ENCODE measurements at regions not wholly inside any gene's neighbourhood (a gene's known extent, or its start where the extent isn't known, plus 50 kb on each side); places are given as distances from the start of the nearest gene placed in this dataset.
"Not testable (repeated sequence)": the region's sequence is repeated elsewhere in the genome, so short reads cannot be mapped to it uniquely, and the experiment has no call there.

DNA sequence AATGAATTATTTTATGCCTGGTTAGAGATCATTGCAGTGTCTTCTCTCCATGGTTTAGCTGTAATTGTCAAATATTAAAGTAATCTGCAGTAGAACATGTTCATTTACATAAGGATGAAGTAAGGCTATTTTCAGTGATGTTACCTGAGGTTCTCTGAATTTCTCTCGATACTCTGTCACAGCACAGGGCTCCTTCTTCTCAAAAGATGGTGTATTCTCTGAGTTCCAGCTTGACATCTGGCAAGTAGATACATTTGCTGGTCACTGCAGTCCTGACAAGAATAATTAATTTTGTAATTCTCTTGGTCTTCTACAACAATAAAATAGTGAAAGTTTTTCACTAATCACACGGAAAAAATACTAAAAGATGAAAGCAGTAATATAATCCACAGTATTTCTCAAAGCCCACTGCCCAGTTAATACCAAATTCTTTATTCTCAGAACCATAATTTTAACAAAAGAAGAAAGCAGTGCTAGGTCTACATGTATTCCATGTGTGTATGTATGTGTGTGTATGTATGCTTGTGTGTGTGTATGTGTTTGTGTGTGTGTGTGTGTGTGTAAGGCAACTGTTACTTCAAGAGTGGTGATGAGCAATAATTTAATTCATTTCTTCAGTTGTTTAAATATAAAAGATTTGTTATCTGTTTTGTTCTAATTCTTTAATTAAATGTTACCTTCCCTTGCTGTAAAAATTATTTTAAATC, 1165.5 kb upstream of the SLC39A10 start:
- FAIRE-seq (no peak), DNase-seq (ENCODE audit: insufficient read length) (no peak)
- TF ChIP-seq POLR2A (IDR thresholded peaks at IDR 0.05; ENCODE audit: low read depth, low read length) (no peak), POLR2AphosphoS5 (IDR thresholded peaks at IDR 0.05; ENCODE audit: low read depth, low read length) (no peak), TAF1 (IDR thresholded peaks at IDR 0.05; ENCODE audit: borderline replicate concordance, low read depth, low read length) (no peak)

DNA sequence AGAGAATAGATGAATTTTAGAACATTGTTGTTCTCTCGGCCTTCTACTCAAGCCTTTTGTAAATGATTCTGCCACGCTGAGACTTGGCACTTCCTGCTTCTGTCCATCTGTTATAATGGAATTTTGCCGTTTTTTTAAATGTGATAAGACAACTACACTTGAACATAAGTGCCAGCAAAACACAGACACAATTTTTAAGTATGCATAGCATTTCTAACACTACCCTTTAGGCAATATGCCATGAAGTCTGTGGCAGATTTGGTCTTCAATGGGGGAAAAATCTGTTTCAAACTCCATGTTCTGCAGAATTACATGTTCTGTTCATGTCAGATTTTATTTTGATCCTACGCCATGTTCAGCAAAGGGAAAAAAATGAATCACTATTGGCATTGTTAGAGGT, 1170.7 kb upstream of the SLC39A10 start:
- FAIRE-seq (no peak), DNase-seq (ENCODE audit: insufficient read length) (no peak)
- TF ChIP-seq POLR2A (IDR thresholded peaks at IDR 0.05; ENCODE audit: low read depth, low read length) (no peak), TAF1 (IDR thresholded peaks at IDR 0.05; ENCODE audit: borderline replicate concordance, low read depth, low read length) (no peak), POLR2AphosphoS5 (IDR thresholded peaks at IDR 0.05; ENCODE audit: low read depth, low read length) (no peak)

- DNase-seq (ENCODE audit: insufficient read length) (no peak), FAIRE-seq (no peak)
- no peak for TF ChIP-seq POLR2A (IDR thresholded peaks at IDR 0.05; ENCODE audit: low read depth, low read length)
- no peak for TF ChIP-seq TAF1 (IDR thresholded peaks at IDR 0.05; ENCODE audit: borderline replicate concordance, low read depth, low read length)
- no peak for TF ChIP-seq POLR2AphosphoS5 (IDR thresholded peaks at IDR 0.05; ENCODE audit: low read depth, low read length)
These were observed 1174.0 kb upstream of the SLC39A10 start for GRCh38 chr2:194483041-194483440.

DNA sequence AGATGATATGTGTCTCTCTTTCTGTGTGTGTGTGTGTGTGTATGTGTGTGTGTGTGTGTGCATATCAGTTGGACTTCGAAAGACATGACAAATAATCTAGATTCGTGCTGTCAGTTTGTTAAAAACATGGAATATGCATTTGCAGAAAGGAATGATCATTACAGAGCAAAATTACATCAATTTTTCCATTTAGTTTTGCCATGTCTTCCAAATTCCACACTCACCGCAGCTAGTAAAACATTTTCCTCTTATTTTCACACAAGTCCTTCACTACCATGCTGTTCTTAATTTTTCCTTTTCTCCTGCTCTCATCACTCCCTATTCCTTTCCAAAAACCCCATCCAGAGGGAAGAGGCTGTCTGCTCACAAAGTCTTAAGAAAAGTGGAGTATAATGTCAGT, 1191.4 kb upstream of the SLC39A10 start:
- DNase-seq (ENCODE audit: insufficient read length): no peak
- FAIRE-seq: no peak
- TF ChIP-seq POLR2A (IDR thresholded peaks at IDR 0.05; ENCODE audit: low read depth, low read length) (no peak), TAF1 (IDR thresholded peaks at IDR 0.05; ENCODE audit: borderline replicate concordance, low read depth, low read length) (no peak), POLR2AphosphoS5 (IDR thresholded peaks at IDR 0.05; ENCODE audit: low read depth, low read length) (no peak)

- DNase-seq (ENCODE audit: insufficient read length): no peak
- TF ChIP-seq POLR2A (IDR thresholded peaks at IDR 0.05; ENCODE audit: low read depth, low read length) (no peak), TAF1 (IDR thresholded peaks at IDR 0.05; ENCODE audit: borderline replicate concordance, low read depth, low read length) (no peak), POLR2AphosphoS5 (IDR thresholded peaks at IDR 0.05; ENCODE audit: low read depth, low read length) (no peak)
- peak; percentile 53 for FAIRE-seq
These were observed 1191.9 kb upstream of the SLC39A10 start for GRCh38 chr2:194464964-194465638.

- not testable (repeated sequence) for FAIRE-seq; DNase-seq (ENCODE audit: insufficient read length)
These were observed 1194.1 kb upstream of the SLC39A10 start for GRCh38 chr2:194462883-194463282.

DNA sequence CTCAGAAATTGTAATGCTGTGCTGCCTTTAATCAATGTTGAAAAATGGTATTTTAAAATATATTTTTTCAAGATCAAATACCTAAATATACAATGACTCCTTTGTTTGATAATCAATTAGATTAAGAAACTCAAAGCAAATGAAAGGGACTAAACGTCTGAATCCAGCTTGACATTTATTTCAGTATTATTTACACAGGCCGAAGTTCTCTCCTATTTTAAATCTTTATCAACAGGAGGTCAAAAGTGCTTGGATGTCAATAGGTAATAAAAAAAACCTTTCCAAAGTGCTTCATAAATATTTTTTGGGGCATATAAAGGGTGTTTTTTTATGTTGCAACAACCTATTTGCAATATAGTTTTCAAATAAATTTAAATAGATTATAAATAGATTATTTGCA, 1201.7 kb upstream of the SLC39A10 start:
- FAIRE-seq: no peak

GRCh38 chr2:194452504-194452903, 1204.5 kb upstream of the SLC39A10 start:
- FAIRE-seq (no peak), DNase-seq (ENCODE audit: insufficient read length) (no peak)
- TF ChIP-seq POLR2A (IDR thresholded peaks at IDR 0.05; ENCODE audit: low read depth, low read length) (no peak), POLR2AphosphoS5 (IDR thresholded peaks at IDR 0.05; ENCODE audit: low read depth, low read length) (no peak), TAF1 (IDR thresholded peaks at IDR 0.05; ENCODE audit: borderline replicate concordance, low read depth, low read length) (no peak)

More for the DNA sequence above, 1201.7 kb upstream of the SLC39A10 start:
- no peak for DNase-seq (ENCODE audit: insufficient read length)
- TF ChIP-seq TAF1 (IDR thresholded peaks at IDR 0.05; ENCODE audit: borderline replicate concordance, low read depth, low read length): no peak
- no peak for TF ChIP-seq POLR2A (IDR thresholded peaks at IDR 0.05; ENCODE audit: low read depth, low read length)
- no peak for TF ChIP-seq POLR2AphosphoS5 (IDR thresholded peaks at IDR 0.05; ENCODE audit: low read depth, low read length)

- no peak for TF ChIP-seq TAF1 (IDR thresholded peaks at IDR 0.05; ENCODE audit: borderline replicate concordance, low read depth, low read length)
- no peak for TF ChIP-seq POLR2A (IDR thresholded peaks at IDR 0.05; ENCODE audit: low read depth, low read length)
- no peak for TF ChIP-seq POLR2AphosphoS5 (IDR thresholded peaks at IDR 0.05; ENCODE audit: low read depth, low read length)
- FAIRE-seq (no peak), DNase-seq (ENCODE audit: insufficient read length) (no peak)
These were observed 1211.8 kb upstream of the SLC39A10 start for GRCh38 chr2:194445226-194445625.

- FAIRE-seq (no peak), DNase-seq (ENCODE audit: insufficient read length) (no peak)
- TF ChIP-seq POLR2AphosphoS5 (IDR thresholded peaks at IDR 0.05; ENCODE audit: low read depth, low read length) (no peak), POLR2A (IDR thresholded peaks at IDR 0.05; ENCODE audit: low read depth, low read length) (no peak), TAF1 (IDR thresholded peaks at IDR 0.05; ENCODE audit: borderline replicate concordance, low read depth, low read length) (no peak)
These were observed 1213.1 kb upstream of the SLC39A10 start for GRCh38 chr2:194443926-194444325.

- DNase-seq (ENCODE audit: insufficient read length) (no peak), FAIRE-seq (no peak)
- TF ChIP-seq POLR2A (IDR thresholded peaks at IDR 0.05; ENCODE audit: low read depth, low read length) (no peak), POLR2AphosphoS5 (IDR thresholded peaks at IDR 0.05; ENCODE audit: low read depth, low read length) (no peak), TAF1 (IDR thresholded peaks at IDR 0.05; ENCODE audit: borderline replicate concordance, low read depth, low read length) (no peak)
These were observed 1232.3 kb upstream of the SLC39A10 start for GRCh38 chr2:194424683-194425209.

DNA sequence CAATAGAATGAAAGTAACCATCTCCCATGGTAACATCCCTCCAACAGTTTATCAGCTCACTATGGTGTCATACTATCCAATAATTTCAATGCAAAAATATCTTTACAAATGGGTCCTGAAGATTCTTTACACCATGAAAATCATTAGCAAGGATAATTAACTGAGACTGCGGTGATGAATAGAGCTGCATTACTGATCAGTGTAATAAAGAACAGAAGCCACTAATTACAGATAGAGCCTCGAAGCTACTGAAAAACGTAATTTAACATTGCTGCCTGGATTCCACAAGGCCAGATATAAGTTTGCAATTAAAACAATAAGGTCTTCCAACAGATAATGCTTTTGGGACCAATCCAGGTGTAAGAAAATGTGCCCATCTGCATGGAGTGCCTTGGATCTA, 1245.8 kb upstream of the SLC39A10 start:
- TF ChIP-seq TAF1 (IDR thresholded peaks at IDR 0.05; ENCODE audit: borderline replicate concordance, low read depth, low read length) (no peak), POLR2A (IDR thresholded peaks at IDR 0.05; ENCODE audit: low read depth, low read length) (no peak), POLR2AphosphoS5 (IDR thresholded peaks at IDR 0.05; ENCODE audit: low read depth, low read length) (no peak)
- DNase-seq (ENCODE audit: insufficient read length): no peak
- no peak for FAIRE-seq

Measured in GM12892 (cell line).